ENCODE measurements at regions not wholly inside any gene's neighbourhood (a gene's known extent, or its start where the extent isn't known, plus 50 kb on each side); places are given as distances from the start of the nearest gene placed in this dataset.

DNA sequence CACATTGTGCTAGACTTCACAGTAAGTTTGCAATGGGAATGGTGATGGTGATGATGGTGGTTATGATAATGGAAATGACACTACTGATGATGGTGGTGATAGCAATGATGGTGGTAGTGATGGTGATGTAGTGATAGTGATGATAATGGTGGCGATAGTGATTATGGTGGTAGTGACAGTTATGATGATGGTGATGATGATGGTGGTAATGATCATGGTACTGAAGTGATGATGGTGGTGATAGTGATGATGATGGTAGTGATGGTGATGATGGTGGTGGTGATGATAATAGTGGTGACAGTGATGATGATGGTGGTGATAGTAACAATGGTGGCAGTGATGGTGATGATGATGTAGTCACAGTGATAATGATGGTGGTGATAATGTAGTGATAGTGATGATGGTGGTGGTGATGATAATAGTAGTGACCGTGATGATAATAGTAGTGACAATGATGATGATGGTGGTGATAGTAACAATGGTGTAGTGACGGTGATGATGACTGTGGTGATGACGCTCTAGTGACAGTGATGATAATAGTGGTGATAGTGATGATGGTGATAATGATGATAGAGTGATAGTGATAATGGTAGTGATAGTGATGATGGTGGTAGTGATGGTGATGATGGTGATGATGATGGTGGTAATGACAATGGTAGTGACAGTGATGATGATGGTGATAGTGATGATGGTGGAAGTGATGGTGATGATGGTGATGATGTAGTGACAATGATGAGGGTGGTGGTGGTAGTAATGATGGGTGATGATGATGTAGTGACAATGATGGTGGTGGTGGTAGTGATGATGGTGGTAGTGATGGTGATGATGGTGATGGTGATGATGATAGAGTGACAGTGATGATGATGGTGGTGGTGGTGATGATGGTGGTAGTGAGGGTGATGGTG is 222.9 kb upstream of the PWP1 start:
- Histone ChIP-seq H3K4me1 (ENCODE audit: insufficient read depth, low read length) (peaks cover 19% of the 10 kb centered on the region), H2AFZ (ENCODE audit: low read length) (no peak overlapping the region), H3K27ac (ENCODE audit: low read depth, low read length) (no peak overlapping the region), H3K36me3 (ENCODE audit: insufficient read depth, low read length) (no peaks in the 10 kb centered on the region), H3K27me3 (ENCODE audit: insufficient read depth, low read length) (no peaks in the 10 kb centered on the region), H3K79me2 (ENCODE audit: insufficient read depth, low read length) (no peaks in the 10 kb centered on the region), H4K20me1 (ENCODE audit: insufficient read depth, low read length) (no peaks in the 10 kb centered on the region), H3K4me3 (ENCODE audit: insufficient read depth, low read length) (no peak overlapping the region), H3K9me3 (ENCODE audit: low read depth, low read length) (no peaks in the 10 kb centered on the region), H3K4me2 (ENCODE audit: insufficient read depth, low read length) (no peak overlapping the region)
- TF ChIP-seq, protein P1, sequence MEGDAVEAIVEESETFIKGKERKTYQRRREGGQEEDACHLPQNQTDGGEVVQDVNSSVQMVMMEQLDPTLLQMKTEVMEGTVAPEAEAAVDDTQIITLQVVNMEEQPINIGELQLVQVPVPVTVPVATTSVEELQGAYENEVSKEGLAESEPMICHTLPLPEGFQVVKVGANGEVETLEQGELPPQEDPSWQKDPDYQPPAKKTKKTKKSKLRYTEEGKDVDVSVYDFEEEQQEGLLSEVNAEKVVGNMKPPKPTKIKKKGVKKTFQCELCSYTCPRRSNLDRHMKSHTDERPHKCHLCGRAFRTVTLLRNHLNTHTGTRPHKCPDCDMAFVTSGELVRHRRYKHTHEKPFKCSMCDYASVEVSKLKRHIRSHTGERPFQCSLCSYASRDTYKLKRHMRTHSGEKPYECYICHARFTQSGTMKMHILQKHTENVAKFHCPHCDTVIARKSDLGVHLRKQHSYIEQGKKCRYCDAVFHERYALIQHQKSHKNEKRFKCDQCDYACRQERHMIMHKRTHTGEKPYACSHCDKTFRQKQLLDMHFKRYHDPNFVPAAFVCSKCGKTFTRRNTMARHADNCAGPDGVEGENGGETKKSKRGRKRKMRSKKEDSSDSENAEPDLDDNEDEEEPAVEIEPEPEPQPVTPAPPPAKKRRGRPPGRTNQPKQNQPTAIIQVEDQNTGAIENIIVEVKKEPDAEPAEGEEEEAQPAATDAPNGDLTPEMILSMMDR (IDR thresholded peaks at IDR 0.05; ENCODE audit: extremely low read depth, low read depth, low read length), result no peak
- DNase-seq (ENCODE audit: insufficient read length, low spot score, missing footprints), result no peak

DNA sequence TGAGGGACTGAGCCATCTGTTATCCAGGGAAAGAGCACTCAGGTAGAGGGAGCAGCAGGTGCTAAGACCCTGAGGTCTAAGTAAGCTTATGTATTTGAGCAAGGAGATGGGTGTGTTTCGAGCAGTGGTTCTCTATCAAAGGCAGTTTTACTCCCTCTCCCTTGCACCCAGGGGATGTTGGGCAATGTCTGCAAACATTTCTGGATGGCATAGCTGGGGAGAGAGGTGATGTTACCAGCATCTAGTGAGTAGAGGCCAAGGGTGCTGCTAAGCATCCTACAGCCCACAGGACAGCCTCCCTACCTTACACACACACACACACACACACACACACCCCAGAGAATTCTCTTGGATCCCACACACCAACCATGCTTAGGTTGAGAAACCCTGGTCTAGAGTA is 221.0 kb upstream of the PWP1 start:
- Histone ChIP-seq H3K9me3 (ENCODE audit: low read depth, low read length) (no peaks in the 10 kb centered on the region), H2AFZ (ENCODE audit: low read length) (no peak overlapping the region), H3K27ac (ENCODE audit: low read depth, low read length) (no peak overlapping the region), H3K79me2 (ENCODE audit: insufficient read depth, low read length) (no peaks in the 10 kb centered on the region), H3K36me3 (ENCODE audit: insufficient read depth, low read length) (no peaks in the 10 kb centered on the region), H4K20me1 (ENCODE audit: insufficient read depth, low read length) (no peaks in the 10 kb centered on the region), H3K4me1 (ENCODE audit: insufficient read depth, low read length) (peaks cover 19% of the 10 kb centered on the region), H3K4me3 (ENCODE audit: insufficient read depth, low read length) (no peak overlapping the region), H3K27me3 (ENCODE audit: insufficient read depth, low read length) (no peaks in the 10 kb centered on the region), H3K4me2 (ENCODE audit: insufficient read depth, low read length) (no peak overlapping the region)
- TF ChIP-seq, protein P1 (IDR thresholded peaks at IDR 0.05; ENCODE audit: extremely low read depth, low read depth, low read length), result no peak
- DNase-seq (ENCODE audit: insufficient read length, low spot score, missing footprints), result no peak

- TF ChIP-seq, protein P1 (IDR thresholded peaks at IDR 0.05; ENCODE audit: extremely low read depth, low read depth, low read length), result no peak
- no peaks in the 10 kb centered on the region for H4K20me1 ChIP-seq (ENCODE audit: insufficient read depth, low read length)
- H3K4me2 ChIP-seq (ENCODE audit: insufficient read depth, low read length), result no peak overlapping the region
- DNase-seq (ENCODE audit: insufficient read length, low spot score, missing footprints), result no peak
- no peaks in the 10 kb centered on the region for H3K27me3 ChIP-seq (ENCODE audit: insufficient read depth, low read length)
- H3K27ac ChIP-seq (ENCODE audit: low read depth, low read length), result no peak overlapping the region
- peaks cover 18% of the 10 kb centered on the region for H3K4me1 ChIP-seq (ENCODE audit: insufficient read depth, low read length)
- no peaks in the 10 kb centered on the region for H3K79me2 ChIP-seq (ENCODE audit: insufficient read depth, low read length)
- no peak overlapping the region for H2AFZ ChIP-seq (ENCODE audit: low read length)
- no peak overlapping the region for H3K4me3 ChIP-seq (ENCODE audit: insufficient read depth, low read length)
- H3K9me3 ChIP-seq (ENCODE audit: low read depth, low read length), result no peaks in the 10 kb centered on the region
- no peaks in the 10 kb centered on the region for H3K36me3 ChIP-seq (ENCODE audit: insufficient read depth, low read length)
Observed at GRCh38 chr12:107465625-107466024, 220.0 kb upstream of the PWP1 start.

- Histone ChIP-seq H3K4me2 (ENCODE audit: insufficient read depth, low read length) (no peak overlapping the region), H4K20me1 (ENCODE audit: insufficient read depth, low read length) (no peaks in the 10 kb centered on the region), H3K79me2 (ENCODE audit: insufficient read depth, low read length) (no peaks in the 10 kb centered on the region), H3K4me3 (ENCODE audit: insufficient read depth, low read length) (no peak overlapping the region), H3K4me1 (ENCODE audit: insufficient read depth, low read length) (no peaks in the 10 kb centered on the region), H2AFZ (ENCODE audit: low read length) (no peak overlapping the region), H3K27ac (ENCODE audit: low read depth, low read length) (no peak overlapping the region), H3K36me3 (ENCODE audit: insufficient read depth, low read length) (no peaks in the 10 kb centered on the region), H3K27me3 (ENCODE audit: insufficient read depth, low read length) (no peaks in the 10 kb centered on the region), H3K9me3 (ENCODE audit: low read depth, low read length) (no peaks in the 10 kb centered on the region)
- TF ChIP-seq, protein P1 (IDR thresholded peaks at IDR 0.05; ENCODE audit: extremely low read depth, low read depth, low read length), result no peak
- no peak for DNase-seq (ENCODE audit: insufficient read length, low spot score, missing footprints)
Observed at GRCh38 chr12:107467716-107468115, 217.9 kb upstream of the PWP1 start.
